Subcutaneous abdominal adipose tissue (tissue), 5 donors: ENCODE measurements at regions not wholly inside any gene's neighbourhood (a gene's known extent, or its start where the extent isn't known, plus 50 kb on each side); places are given as distances from the start of the nearest gene placed in this dataset.

Source experiments
- H3K27ac ChIP-seq: one replicate; pipeline ENCODE4 v1.7.0; 2013; ENCODE audit warnings: low read depth, mild to moderate bottlenecking, inconsistent platforms, low read length, moderate library complexity
- H3K27me3 ChIP-seq, 5 donors: one replicate each; pipeline ENCODE4 v1.7.0; 2013; ENCODE audit warnings: low read length in 5 of 5, inconsistent platforms in 1 of 5; ENCODE audit not compliant: control insufficient read depth in 5 of 5, insufficient read depth in 4 of 5
- H3K36me3 ChIP-seq, 5 donors: one replicate each; pipeline ENCODE4 v1.7.0; 2013; ENCODE audit warnings: low read length in 5 of 5; ENCODE audit not compliant: control insufficient read depth in 5 of 5, insufficient read depth in 5 of 5
- H3K4me1 ChIP-seq, 5 donors: one replicate each; pipeline ENCODE4 v1.7.0; 2013; ENCODE audit warnings: low read length in 5 of 5, mild to moderate bottlenecking in 3 of 5, moderate library complexity in 1 of 5; ENCODE audit not compliant: control insufficient read depth in 5 of 5, insufficient read depth in 5 of 5
- H3K4me3 ChIP-seq, 5 donors: one replicate each; pipeline ENCODE4 v1.7.0; 2013; ENCODE audit warnings: low read length in 5 of 5, low read depth in 1 of 5
- H3K9ac ChIP-seq, 5 donors: one replicate each; pipeline ENCODE4 v1.7.0; 2013; ENCODE audit warnings: low read length in 5 of 5, mild to moderate bottlenecking in 4 of 5, moderate library complexity in 3 of 5
- H3K9me3 ChIP-seq, 5 donors: one replicate each; pipeline ENCODE4 v1.7.0; 2013; ENCODE audit warnings: low read length in 5 of 5; ENCODE audit not compliant: control insufficient read depth in 5 of 5
- donor health status: healthy.
- donor health status: healthy.
- donor health status: healthy.
- donor health status: healthy.
- donor health status: healthy.

- Histone ChIP-seq H3K4me1 (peaks cover 0 to 17% (median 0%) of the 10 kb centered on the region in 5 donors), H3K9ac (no peak overlapping the region)
These were observed 71.9 kb upstream of the C15orf39 start for GRCh38 chr15:75129788-75130187.

GRCh38 chr15:75131269-75131643, 70.4 kb upstream of the C15orf39 start:
- Histone ChIP-seq H3K36me3 (no peaks in the 10 kb centered on the region), H3K27me3 (no peaks in the 10 kb centered on the region), H3K9ac (no peak overlapping the region), H3K4me3 (no peak overlapping the region), H3K9me3 (no peaks in the 10 kb centered on the region), H3K27ac (no peak overlapping the region), H3K4me1 (peaks cover 0 to 12% (median 0%) of the 10 kb centered on the region in 5 donors)

More at GRCh38 chr15:75129788-75130187, 71.9 kb upstream of the C15orf39 start:
- Histone ChIP-seq H3K4me3 (no peak overlapping the region), H3K36me3 (no peaks in the 10 kb centered on the region), H3K27me3 (no peaks in the 10 kb centered on the region), H3K9me3 (no peaks in the 10 kb centered on the region), H3K27ac (no peak overlapping the region)

GRCh38 chr15:75134748-75135147, 66.9 kb upstream of the C15orf39 start:
- H3K27me3 ChIP-seq = no peaks in the 10 kb centered on the region
- no peaks in the 10 kb centered on the region for H3K36me3 ChIP-seq
- H3K4me1 ChIP-seq = peaks cover 0 to 18% (median 10%) of the 10 kb centered on the region in 5 donors
- H3K27ac ChIP-seq = no peak overlapping the region
- no peak overlapping the region for H3K4me3 ChIP-seq
- H3K9me3 ChIP-seq = no peaks in the 10 kb centered on the region
- no peak overlapping the region for H3K9ac ChIP-seq

- no peak overlapping the region for H3K9ac ChIP-seq
- no peaks in the 10 kb centered on the region for H3K36me3 ChIP-seq
- H3K4me3 ChIP-seq = no peak overlapping the region
- no peak overlapping the region for H3K27ac ChIP-seq
- peaks cover 0 to 12% (median 10%) of the 10 kb centered on the region in 5 donors for H3K4me1 ChIP-seq
- no peaks in the 10 kb centered on the region for H3K27me3 ChIP-seq
- H3K9me3 ChIP-seq = peaks cover 0 to 3% (median 0%) of the 10 kb centered on the region in 5 donors
These were observed 65.6 kb upstream of the C15orf39 start for GRCh38 chr15:75136118-75136517.

- no peak overlapping the region for H3K27ac ChIP-seq
- no peaks in the 10 kb centered on the region for H3K36me3 ChIP-seq
- no peak overlapping the region for H3K9ac ChIP-seq
- H3K4me1 ChIP-seq = peaks cover 0 to 12% (median 8%) of the 10 kb centered on the region in 5 donors
- peaks cover 0 to 5% (median 0%) of the 10 kb centered on the region in 5 donors for H3K9me3 ChIP-seq
- no peaks in the 10 kb centered on the region for H3K27me3 ChIP-seq
- H3K4me3 ChIP-seq = no peak overlapping the region
These were observed 64.9 kb upstream of the C15orf39 start for GRCh38 chr15:75136758-75137157.

- H3K4me3 ChIP-seq = peak overlapping the region in 1 of 5 donors; percentile 12
- no peaks in the 10 kb centered on the region for H3K27me3 ChIP-seq
- H3K27ac ChIP-seq = no peak overlapping the region
- no peak overlapping the region for H3K9ac ChIP-seq
- peaks cover 10 to 19% (median 13%) of the 10 kb centered on the region in 5 donors for H3K9me3 ChIP-seq
- peaks cover 0 to 12% (median 8%) of the 10 kb centered on the region in 5 donors for H3K4me1 ChIP-seq
- H3K36me3 ChIP-seq = no peaks in the 10 kb centered on the region
These were observed 63.4 kb upstream of the C15orf39 start for GRCh38 chr15:75138016-75138999.

- no peak overlapping the region for H3K27ac ChIP-seq
These were observed 61.4 kb upstream of the C15orf39 start for GRCh38 chr15:75140080-75140879.

GRCh38 chr15:75142499-75142898, 59.2 kb upstream of the C15orf39 start:
- no peaks in the 10 kb centered on the region for H3K27me3 ChIP-seq
- H3K36me3 ChIP-seq = no peaks in the 10 kb centered on the region
- H3K4me1 ChIP-seq = peaks cover 0 to 12% (median 8%) of the 10 kb centered on the region in 5 donors
- no peak overlapping the region for H3K27ac ChIP-seq
- peaks cover 17 to 44% (median 38%) of the 10 kb centered on the region in 5 donors for H3K9me3 ChIP-seq
- H3K4me3 ChIP-seq = peak overlapping the region in 3 of 5 donors; percentile 12 to 37 (median 30)
- no peak overlapping the region for H3K9ac ChIP-seq

More at GRCh38 chr15:75140080-75140879, 61.4 kb upstream of the C15orf39 start:
- no peak overlapping the region for H3K9ac ChIP-seq
- H3K9me3 ChIP-seq = peaks cover 17 to 38% (median 31%) of the 10 kb centered on the region in 5 donors
- no peaks in the 10 kb centered on the region for H3K36me3 ChIP-seq
- no peaks in the 10 kb centered on the region for H3K27me3 ChIP-seq
- no peak overlapping the region for H3K4me3 ChIP-seq
- peaks cover 0 to 12% (median 8%) of the 10 kb centered on the region in 5 donors for H3K4me1 ChIP-seq

GRCh38 chr15:75143738-75144334, 57.8 kb upstream of the C15orf39 start:
- Histone ChIP-seq H3K4me1 (peaks cover 0 to 3% (median 2%) of the 10 kb centered on the region in 5 donors), H3K36me3 (no peaks in the 10 kb centered on the region), H3K4me3 (peak overlapping the region; percentile 9 to 51 (median 14)), H3K27ac (no peak overlapping the region), H3K9ac (no peak overlapping the region), H3K9me3 (peaks cover 17 to 44% (median 38%) of the 10 kb centered on the region in 5 donors), H3K27me3 (no peaks in the 10 kb centered on the region)
